Osteocyte (in vitro differentiated cells): ENCODE measurements at regions not wholly inside any gene's neighbourhood (a gene's known extent, or its start where the extent isn't known, plus 50 kb on each side); places are given as distances from the start of the nearest gene placed in this dataset.

ENCODE experiments used
- DNase-seq: peaks from one replicate; pipeline ENCODE4 v3.0.0; 2021; ENCODE audit warnings: mixed read lengths; ENCODE audit not compliant: unreplicated experiment; ENCODE audit errors: extremely low spot score
- H3K27ac Mint-ChIP-seq: one replicate; pipeline ENCODE4 v1.8.0; 2021; ENCODE audit warnings: mild to moderate bottlenecking, mixed read lengths; ENCODE audit not compliant: unreplicated experiment
- H3K27me3 Mint-ChIP-seq: one replicate; pipeline ENCODE4 v1.8.0; 2021; ENCODE audit warnings: mixed read lengths; ENCODE audit not compliant: unreplicated experiment
- H3K36me3 Mint-ChIP-seq: one replicate; pipeline ENCODE4 v1.8.0; 2021; ENCODE audit warnings: mixed read lengths; ENCODE audit not compliant: unreplicated experiment
- H3K4me1 Mint-ChIP-seq: one replicate; pipeline ENCODE4 v1.8.0; 2021; ENCODE audit warnings: mixed read lengths; ENCODE audit not compliant: unreplicated experiment
- H3K4me3 Mint-ChIP-seq: one replicate; pipeline ENCODE4 v1.8.0; 2021; ENCODE audit warnings: mild to moderate bottlenecking, moderate library complexity, mixed read lengths; ENCODE audit not compliant: unreplicated experiment
- H3K9me3 Mint-ChIP-seq: one replicate; pipeline ENCODE4 v1.8.0; 2021; ENCODE audit warnings: mixed read lengths; ENCODE audit not compliant: unreplicated experiment
- TF ChIP-seq, protein P1 (sequence below): fragments of 200-600 bp; sonication (generic); IDR thresholded peaks from 2 replicates; pipeline ENCODE4 v1.5.0; 2021; ENCODE audit warnings: antibody characterized with exemption, mild to moderate bottlenecking, moderate library complexity

DNA sequence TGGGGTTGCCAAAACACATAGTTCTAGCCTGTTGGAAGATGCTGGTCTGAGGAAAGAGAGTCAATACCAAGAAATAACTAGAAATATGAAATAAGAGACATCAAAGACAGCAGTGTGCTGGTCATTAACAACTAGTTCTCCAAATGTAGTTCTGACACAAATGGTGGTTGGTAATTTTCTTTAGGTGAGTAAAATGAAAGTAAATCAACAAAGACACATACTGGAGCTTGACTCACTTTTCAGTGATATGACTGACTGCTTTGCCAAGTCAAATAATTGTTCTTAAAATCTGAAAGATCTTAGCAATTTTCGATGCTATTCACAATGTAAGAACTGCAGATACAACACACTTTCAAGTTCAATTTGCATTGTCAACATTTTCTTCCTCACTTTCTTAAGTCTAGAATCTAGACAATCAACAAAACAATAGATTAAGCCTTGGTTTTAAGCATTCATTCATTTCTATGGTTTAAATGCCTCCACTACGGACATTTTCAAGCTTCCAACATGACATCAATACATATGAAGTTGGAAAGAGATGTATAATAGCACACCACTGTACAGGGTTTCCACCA lies 166.8 kb upstream of the MAP3K1 start:
- Mint-ChIP-seq H3K27ac (no peak overlapping the region), H3K36me3 (no peaks in the 10 kb centered on the region)

DNA sequence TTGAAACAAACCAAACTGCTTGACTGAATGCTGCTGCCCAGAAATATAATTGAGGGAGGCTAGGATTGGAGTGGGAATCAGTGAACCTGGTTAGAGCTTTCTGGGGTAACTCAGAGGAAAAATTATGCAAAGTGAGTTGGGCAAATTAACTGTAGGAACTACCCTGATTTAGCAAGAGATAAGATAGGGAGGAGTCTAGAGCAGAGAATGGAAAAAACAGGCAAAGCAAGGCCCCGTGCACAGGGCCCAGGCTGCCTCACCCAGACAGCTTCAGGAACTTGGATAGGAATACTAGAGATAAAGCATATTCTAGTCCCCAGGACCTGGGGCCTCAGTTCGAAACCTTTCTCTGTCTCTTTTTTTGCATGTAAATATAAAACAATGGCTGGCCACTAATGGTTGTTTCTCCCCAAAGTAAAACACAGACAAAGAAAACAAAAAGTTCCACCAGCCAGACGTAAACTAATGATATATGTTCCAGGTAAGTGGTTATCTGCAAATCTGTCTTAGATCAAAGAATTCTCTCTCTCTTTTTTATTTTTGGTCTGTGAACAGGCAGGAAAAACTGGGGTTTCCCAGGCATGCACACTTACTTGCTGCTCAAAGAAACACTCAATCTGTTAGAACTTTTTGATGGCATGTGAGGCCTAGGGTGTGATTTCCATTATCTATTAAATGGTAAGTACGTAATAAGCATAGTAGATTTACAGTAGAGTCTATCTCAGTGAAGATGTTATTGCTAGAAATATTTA lies 168.1 kb upstream of the MAP3K1 start:
- TF ChIP-seq, protein P1, sequence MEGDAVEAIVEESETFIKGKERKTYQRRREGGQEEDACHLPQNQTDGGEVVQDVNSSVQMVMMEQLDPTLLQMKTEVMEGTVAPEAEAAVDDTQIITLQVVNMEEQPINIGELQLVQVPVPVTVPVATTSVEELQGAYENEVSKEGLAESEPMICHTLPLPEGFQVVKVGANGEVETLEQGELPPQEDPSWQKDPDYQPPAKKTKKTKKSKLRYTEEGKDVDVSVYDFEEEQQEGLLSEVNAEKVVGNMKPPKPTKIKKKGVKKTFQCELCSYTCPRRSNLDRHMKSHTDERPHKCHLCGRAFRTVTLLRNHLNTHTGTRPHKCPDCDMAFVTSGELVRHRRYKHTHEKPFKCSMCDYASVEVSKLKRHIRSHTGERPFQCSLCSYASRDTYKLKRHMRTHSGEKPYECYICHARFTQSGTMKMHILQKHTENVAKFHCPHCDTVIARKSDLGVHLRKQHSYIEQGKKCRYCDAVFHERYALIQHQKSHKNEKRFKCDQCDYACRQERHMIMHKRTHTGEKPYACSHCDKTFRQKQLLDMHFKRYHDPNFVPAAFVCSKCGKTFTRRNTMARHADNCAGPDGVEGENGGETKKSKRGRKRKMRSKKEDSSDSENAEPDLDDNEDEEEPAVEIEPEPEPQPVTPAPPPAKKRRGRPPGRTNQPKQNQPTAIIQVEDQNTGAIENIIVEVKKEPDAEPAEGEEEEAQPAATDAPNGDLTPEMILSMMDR = no peak
- no peaks in the 10 kb centered on the region for H3K27me3 Mint-ChIP-seq
- H3K36me3 Mint-ChIP-seq = no peaks in the 10 kb centered on the region
- H3K9me3 Mint-ChIP-seq = peaks cover 5% of the 10 kb centered on the region
- H3K4me1 Mint-ChIP-seq = peaks cover 19% of the 10 kb centered on the region
- DNase-seq = no peak
- H3K27ac Mint-ChIP-seq = no peak overlapping the region
- no peak overlapping the region for H3K4me3 Mint-ChIP-seq

More for the DNA sequence above, 166.8 kb upstream of the MAP3K1 start:
- no peak overlapping the region for H3K4me3 Mint-ChIP-seq
- no peak for DNase-seq
- TF ChIP-seq, protein P1 = no peak
- H3K9me3 Mint-ChIP-seq = peaks cover 5% of the 10 kb centered on the region
- H3K4me1 Mint-ChIP-seq = peaks cover 22% of the 10 kb centered on the region
- H3K27me3 Mint-ChIP-seq = no peaks in the 10 kb centered on the region

DNA sequence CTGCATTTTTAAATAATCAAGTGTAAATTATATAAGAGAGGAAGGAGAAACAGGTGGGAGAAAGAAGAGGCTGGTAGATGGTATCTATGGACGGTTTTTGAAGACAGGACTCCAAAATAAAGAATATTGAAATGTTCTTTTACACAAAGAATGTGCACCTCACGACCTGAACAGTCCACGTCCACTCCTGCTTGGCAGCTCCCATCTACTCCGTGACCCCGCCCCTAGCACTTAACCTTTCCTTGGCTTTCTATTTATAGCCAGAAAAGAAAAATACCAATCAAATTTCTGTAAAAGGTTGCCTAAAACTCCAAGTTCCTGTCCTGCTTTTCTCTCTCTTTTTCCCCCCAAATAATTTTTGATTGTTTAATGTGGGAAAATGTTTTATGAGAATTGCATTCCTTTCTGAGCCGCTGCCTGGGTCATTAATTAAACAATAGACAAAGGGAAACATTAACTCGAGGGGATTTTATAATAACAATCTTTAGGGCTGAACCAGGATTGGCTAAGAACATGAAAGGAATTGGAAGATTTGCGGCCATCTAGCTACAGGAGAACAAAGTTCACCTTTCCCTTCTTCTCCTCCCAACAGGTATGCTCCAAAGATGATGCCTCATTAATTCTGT lies 173.6 kb upstream of the MAP3K1 start:
- DNase-seq = no peak
- no peak overlapping the region for H3K4me3 Mint-ChIP-seq
- H3K4me1 Mint-ChIP-seq = peaks cover 14% of the 10 kb centered on the region

DNA sequence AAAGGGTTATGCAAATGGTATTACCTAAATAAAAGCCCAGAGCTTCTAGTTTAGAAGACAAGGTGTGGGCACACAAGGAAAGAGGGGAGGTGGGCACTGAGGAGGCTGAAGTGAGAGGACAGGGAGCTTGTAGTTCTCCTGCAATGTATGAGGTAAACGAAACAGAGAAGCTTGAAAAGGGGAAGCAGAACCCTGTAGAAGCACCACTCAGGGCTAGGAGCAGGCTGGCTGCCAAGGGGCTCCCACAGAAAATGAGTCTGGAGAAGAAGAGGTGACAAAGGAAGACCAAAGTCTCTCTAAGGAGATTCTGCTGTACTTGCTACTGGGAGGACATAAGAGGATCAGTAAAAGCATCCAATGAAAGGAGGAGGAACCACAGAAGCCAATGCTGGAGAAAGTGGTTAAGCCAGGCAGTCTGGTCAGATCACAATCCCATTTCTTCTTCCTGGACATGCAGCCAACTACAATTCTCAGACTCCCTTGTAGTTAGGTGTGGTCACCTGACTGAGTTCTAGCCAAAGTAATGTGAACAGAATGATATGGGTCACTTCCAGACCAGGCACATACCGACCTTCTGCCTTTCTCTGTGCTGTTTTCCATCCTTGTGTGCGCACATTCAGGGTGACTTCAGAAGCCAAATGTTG lies 174.5 kb upstream of the MAP3K1 start:
- TF ChIP-seq, protein P1 = no peak
- no peaks in the 10 kb centered on the region for H3K9me3 Mint-ChIP-seq
- no peaks in the 10 kb centered on the region for H3K27me3 Mint-ChIP-seq
- peaks cover 19% of the 10 kb centered on the region for H3K4me1 Mint-ChIP-seq
- no peak overlapping the region for H3K27ac Mint-ChIP-seq
- no peak overlapping the region for H3K4me3 Mint-ChIP-seq
- H3K36me3 Mint-ChIP-seq = no peaks in the 10 kb centered on the region
- no peak for DNase-seq

More for the DNA sequence above, 173.6 kb upstream of the MAP3K1 start:
- H3K27me3 Mint-ChIP-seq = no peaks in the 10 kb centered on the region
- no peaks in the 10 kb centered on the region for H3K9me3 Mint-ChIP-seq
- no peak overlapping the region for H3K27ac Mint-ChIP-seq
- TF ChIP-seq, protein P1 = no peak
- H3K36me3 Mint-ChIP-seq = no peaks in the 10 kb centered on the region

DNA sequence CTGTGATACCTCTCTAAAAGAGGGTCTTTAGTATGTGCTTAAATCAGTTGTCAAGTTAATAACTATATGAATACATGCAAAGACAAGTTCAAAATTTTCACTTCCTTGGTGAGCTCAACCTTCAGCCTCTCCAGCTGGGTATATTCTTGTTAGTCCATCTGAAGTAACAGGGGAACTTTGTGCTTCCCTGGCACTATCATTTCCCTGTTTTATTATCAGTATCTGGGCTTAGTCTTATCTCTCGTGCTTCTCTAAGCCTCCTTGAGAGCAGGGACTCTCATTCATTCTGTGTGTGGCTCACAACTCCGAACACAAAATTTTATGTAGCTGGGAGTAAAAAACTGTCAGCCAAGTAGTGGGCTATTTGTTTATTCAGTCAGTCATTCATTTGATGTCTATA lies 175.9 kb upstream of the MAP3K1 start:
- Mint-ChIP-seq H3K9me3 (no peaks in the 10 kb centered on the region), H3K27ac (no peak overlapping the region), H3K4me1 (peaks cover 23% of the 10 kb centered on the region), H3K36me3 (no peaks in the 10 kb centered on the region), H3K4me3 (no peak overlapping the region), H3K27me3 (no peaks in the 10 kb centered on the region)
- DNase-seq = no peak
- TF ChIP-seq, protein P1 = no peak
